SK-N-SH (cell line): ENCODE measurements at regions not wholly inside any gene's neighbourhood (a gene's known extent, or its start where the extent isn't known, plus 50 kb on each side); places are given as distances from the start of the nearest gene placed in this dataset.

Source experiments
- CHD2 ChIP-seq: fragments of 150-350 bp; IDR thresholded peaks from 2 replicates; pipeline ENCODE4 v1.6.1; 2018; ENCODE audit warnings: low read length; ENCODE audit not compliant: partially characterized antibody
- CTCF ChIP-seq: fragments of 200-600 bp; sonication (generic); IDR thresholded peaks from 2 replicates; pipeline ENCODE4 v1.6.1; 2017; ENCODE audit warnings: antibody characterized with exemption, mild to moderate bottlenecking, moderate library complexity
- EP300 ChIP-seq, 2 experiments: IDR thresholded peaks; 2 replicates each; pipeline versions ENCODE4 v1.4.0 to v1.6.1; 2012; ENCODE audit warnings: borderline replicate concordance in 1 of 2, low read depth in 1 of 2, low read length in 1 of 2
- EZH2phosphoT487 ChIP-seq: fragments of 200-600 bp; sonication (generic); IDR thresholded peaks from 2 replicates; pipeline ENCODE4 v1.6.1; 2017; ENCODE audit warnings: low read depth, mixed run types, mild to moderate bottlenecking, antibody characterized with exemption, moderate library complexity, borderline replicate concordance
- JUND ChIP-seq: IDR thresholded peaks from 2 replicates; pipeline ENCODE4 v1.4.0; 2012
- NFIC ChIP-seq: IDR thresholded peaks from 2 replicates; pipeline ENCODE4 v1.4.0; 2012; ENCODE audit warnings: borderline replicate concordance
- RCOR1 ChIP-seq: fragments of 150-350 bp; IDR thresholded peaks from 2 replicates; pipeline ENCODE4 v1.6.1; 2017; ENCODE audit warnings: antibody characterized with exemption, low read length
- RFX5 ChIP-seq: IDR thresholded peaks from 2 replicates; pipeline ENCODE4 v1.6.1; 2012; ENCODE audit warnings: mild to moderate bottlenecking, improper control_type of control experiment, low read length
- SIN3A ChIP-seq: IDR thresholded peaks from 2 replicates; pipeline ENCODE4 v1.6.1; 2012; ENCODE audit warnings: low read depth, mild to moderate bottlenecking, low read length, moderate library complexity, borderline replicate concordance
- TAF1 ChIP-seq: IDR thresholded peaks from 2 replicates; pipeline ENCODE4 v1.6.1; 2012; ENCODE audit warnings: low read depth, mild to moderate bottlenecking, low read length, moderate library complexity, borderline replicate concordance
- TCF12 ChIP-seq: IDR thresholded peaks from 2 replicates; pipeline ENCODE4 v1.4.0; 2012
- YY1 ChIP-seq: IDR thresholded peaks from 2 replicates; pipeline ENCODE4 v1.4.0; 2012; ENCODE audit warnings: low read depth, mild to moderate bottlenecking
- ZBTB33 ChIP-seq: IDR thresholded peaks from 2 replicates; pipeline ENCODE4 v1.4.0; 2012; ENCODE audit warnings: low read depth, borderline replicate concordance

GRCh38 chrX:94961730-94962129 lies 1287.7 kb downstream of the FAM133A start:
- no peak for TF ChIP-seq TCF12
- TF ChIP-seq EP300 (IDR thresholded peaks at IDR 0.05; ENCODE audit: borderline replicate concordance in 1 of 2, low read depth in 1 of 2, low read length in 1 of 2): no peak
- TF ChIP-seq CTCF: no peak
- TF ChIP-seq YY1: no peak
- TF ChIP-seq ZBTB33: no peak
- no peak for TF ChIP-seq RCOR1
- no peak for TF ChIP-seq SIN3A
- no peak for TF ChIP-seq TAF1
- TF ChIP-seq RFX5: no peak
- TF ChIP-seq NFIC: no peak
- TF ChIP-seq EZH2phosphoT487: no peak
- no peak for TF ChIP-seq CHD2
- no peak for TF ChIP-seq JUND
